Osteocyte (in vitro differentiated cells): ENCODE measurements at regions not wholly inside any gene's neighbourhood (a gene's known extent, or its start where the extent isn't known, plus 50 kb on each side); places are given as distances from the start of the nearest gene placed in this dataset.
A peak's percentile ranks its signal among the peaks of the same experiment; 100 is the strongest.

ENCODE experiments used
- DNase-seq: peaks from one replicate; pipeline ENCODE4 v3.0.0; 2021; ENCODE audit warnings: mixed read lengths; ENCODE audit not compliant: unreplicated experiment; ENCODE audit errors: extremely low spot score
- H3K27ac Mint-ChIP-seq: one replicate; pipeline ENCODE4 v1.8.0; 2021; ENCODE audit warnings: mild to moderate bottlenecking, mixed read lengths; ENCODE audit not compliant: unreplicated experiment
- H3K27me3 Mint-ChIP-seq: one replicate; pipeline ENCODE4 v1.8.0; 2021; ENCODE audit warnings: mixed read lengths; ENCODE audit not compliant: unreplicated experiment
- H3K36me3 Mint-ChIP-seq: one replicate; pipeline ENCODE4 v1.8.0; 2021; ENCODE audit warnings: mixed read lengths; ENCODE audit not compliant: unreplicated experiment
- H3K4me1 Mint-ChIP-seq: one replicate; pipeline ENCODE4 v1.8.0; 2021; ENCODE audit warnings: mixed read lengths; ENCODE audit not compliant: unreplicated experiment
- H3K4me3 Mint-ChIP-seq: one replicate; pipeline ENCODE4 v1.8.0; 2021; ENCODE audit warnings: mild to moderate bottlenecking, moderate library complexity, mixed read lengths; ENCODE audit not compliant: unreplicated experiment
- H3K9me3 Mint-ChIP-seq: one replicate; pipeline ENCODE4 v1.8.0; 2021; ENCODE audit warnings: mixed read lengths; ENCODE audit not compliant: unreplicated experiment
- CTCF ChIP-seq: fragments of 200-600 bp; sonication (generic); IDR thresholded peaks from 2 replicates; pipeline ENCODE4 v1.5.0; 2021; ENCODE audit warnings: antibody characterized with exemption, mild to moderate bottlenecking, moderate library complexity

GRCh38 chr1:4972761-4973320 lies 318.4 kb downstream of the AJAP1 start:
- Mint-ChIP-seq H3K36me3 (peaks cover 2% of the 10 kb centered on the region), H3K4me3 (no peak overlapping the region), H3K9me3 (peaks cover 26% of the 10 kb centered on the region), H3K4me1 (no peaks in the 10 kb centered on the region), H3K27me3 (no peaks in the 10 kb centered on the region), H3K27ac (no peak overlapping the region)
- TF ChIP-seq CTCF, result no peak
- peak; percentile 78 for DNase-seq

- Mint-ChIP-seq H3K36me3 (peaks cover 2% of the 10 kb centered on the region), H3K4me3 (no peak overlapping the region), H3K27ac (no peak overlapping the region), H3K4me1 (no peaks in the 10 kb centered on the region), H3K27me3 (no peaks in the 10 kb centered on the region), H3K9me3 (peaks cover 29% of the 10 kb centered on the region)
- peak; percentile 72 for DNase-seq
- TF ChIP-seq CTCF, result no peak
These were observed 317.3 kb downstream of the AJAP1 start for GRCh38 chr1:4971666-4972065.

GRCh38 chr1:4970532-4970931 lies 316.1 kb downstream of the AJAP1 start:
- H3K27me3 Mint-ChIP-seq, result no peaks in the 10 kb centered on the region
- H3K4me1 Mint-ChIP-seq, result no peaks in the 10 kb centered on the region
- TF ChIP-seq CTCF, result no peak
- H3K4me3 Mint-ChIP-seq, result no peak overlapping the region
- H3K36me3 Mint-ChIP-seq, result peaks cover 2% of the 10 kb centered on the region
- no peak for DNase-seq
- H3K27ac Mint-ChIP-seq, result no peak overlapping the region
- peaks cover 31% of the 10 kb centered on the region for H3K9me3 Mint-ChIP-seq

- H3K4me3 Mint-ChIP-seq, result no peak overlapping the region
- TF ChIP-seq CTCF, result no peak
- no peaks in the 10 kb centered on the region for H3K27me3 Mint-ChIP-seq
- no peaks in the 10 kb centered on the region for H3K36me3 Mint-ChIP-seq
- peaks cover 28% of the 10 kb centered on the region for H3K9me3 Mint-ChIP-seq
- H3K27ac Mint-ChIP-seq, result no peak overlapping the region
- DNase-seq, result peak; percentile 77
- no peaks in the 10 kb centered on the region for H3K4me1 Mint-ChIP-seq
These were observed 315.2 kb downstream of the AJAP1 start for GRCh38 chr1:4969556-4970129.

GRCh38 chr1:4965346-4966075 lies 311.1 kb downstream of the AJAP1 start:
- Mint-ChIP-seq H3K36me3 (no peaks in the 10 kb centered on the region), H3K4me3 (no peak overlapping the region), H3K27me3 (no peaks in the 10 kb centered on the region), H3K4me1 (no peaks in the 10 kb centered on the region), H3K9me3 (peaks cover 41% of the 10 kb centered on the region), H3K27ac (no peak overlapping the region)
- no peak for TF ChIP-seq CTCF
- no peak for DNase-seq
